NB4 (cell line): ENCODE measurements at regions not wholly inside any gene's neighbourhood (a gene's known extent, or its start where the extent isn't known, plus 50 kb on each side); places are given as distances from the start of the nearest gene placed in this dataset.

Experiments used
- CTCF ChIP-seq: IDR thresholded peaks from one replicate; pipeline ENCODE4 v1.5.1; 2012; ENCODE audit warnings: low read depth, low read length
- POLR2A ChIP-seq: IDR thresholded peaks from 2 replicates; pipeline ENCODE4 v1.6.1; 2011; ENCODE audit warnings: mild to moderate bottlenecking; ENCODE audit not compliant: insufficient read length; ENCODE audit errors: extremely low read depth

GRCh38 chr4:176608346-176608745 is 184.4 kb downstream of the VEGFC start:
- no peak for TF ChIP-seq POLR2A
- TF ChIP-seq CTCF, result no peak
